OCI-LY1 (cell line): ENCODE measurements at regions not wholly inside any gene's neighbourhood (a gene's known extent, or its start where the extent isn't known, plus 50 kb on each side); places are given as distances from the start of the nearest gene placed in this dataset.

Experiments
- H2AFZ ChIP-seq: fragments of 200-600 bp; sonication (generic), shearing (Covaris generic); 2 replicates; pipeline ENCODE4 v1.6.0; 2014; ENCODE audit warnings: antibody characterized with exemption, mild to moderate bottlenecking, low read length
- H3F3A ChIP-seq: fragments of 200-600 bp; sonication (generic), shearing (Covaris generic); 2 replicates; pipeline ENCODE4 v1.6.0; 2014; ENCODE audit warnings: mild to moderate bottlenecking, antibody characterized with exemption, low read length, moderate library complexity; ENCODE audit not compliant: insufficient read depth
- H3K27ac ChIP-seq: fragments of 200-600 bp; sonication (generic); 2 replicates; pipeline ENCODE4 v1.5.1; 2014; ENCODE audit warnings: low read length, mixed run types, mild to moderate bottlenecking, low read depth; ENCODE audit not compliant: poor library complexity, severe bottlenecking
- H3K27me3 ChIP-seq: fragments of 200-600 bp; sonication (generic); 2 replicates; pipeline ENCODE4 v1.6.0; 2014; ENCODE audit warnings: antibody characterized with exemption, mild to moderate bottlenecking, low read length, moderate library complexity; ENCODE audit not compliant: insufficient read depth
- H3K36me3 ChIP-seq: fragments of 200-600 bp; sonication (generic); 2 replicates; pipeline ENCODE4 v1.6.1; 2014; ENCODE audit warnings: mild to moderate bottlenecking, antibody characterized with exemption, low read length, moderate library complexity, mixed read lengths; ENCODE audit not compliant: insufficient read depth
- H3K4me1 ChIP-seq: fragments of 200-600 bp; sonication (generic); 2 replicates; pipeline ENCODE4 v1.5.1; 2014; ENCODE audit warnings: mild to moderate bottlenecking, low read length, moderate library complexity; ENCODE audit not compliant: insufficient read depth, severe bottlenecking
- H3K4me2 ChIP-seq: fragments of 200-600 bp; sonication (generic), shearing (Covaris generic); 2 replicates; pipeline ENCODE4 v1.6.1; 2014; ENCODE audit warnings: low read length
- H3K4me3 ChIP-seq: fragments of 200-600 bp; sonication (generic); 2 replicates; pipeline ENCODE4 v1.5.1; 2014; ENCODE audit warnings: low read length, low read depth, mild to moderate bottlenecking, mixed read lengths; ENCODE audit not compliant: poor library complexity, severe bottlenecking
- H3K79me2 ChIP-seq: fragments of 200-600 bp; shearing (Covaris generic); 2 replicates; pipeline ENCODE4 v1.6.1; 2016; ENCODE audit warnings: mixed run types, low read length, mixed read lengths; ENCODE audit not compliant: insufficient read depth
- H3K9ac ChIP-seq: fragments of 200-600 bp; sonication (generic), shearing (Covaris generic); 2 replicates; pipeline ENCODE4 v1.6.1; 2014; ENCODE audit warnings: mild to moderate bottlenecking, low read length, mixed read lengths
- H3K9me2 ChIP-seq: fragments of 200-600 bp; sonication (generic), shearing (Covaris generic); 2 replicates; pipeline ENCODE4 v1.6.1; 2014; ENCODE audit warnings: low read depth, mild to moderate bottlenecking, low read length, mixed read lengths
- H3K9me3 ChIP-seq: fragments of 200-600 bp; shearing (Covaris generic); 2 replicates; pipeline ENCODE4 v1.6.1; 2014; ENCODE audit warnings: low read length, mixed read lengths
- H4K20me1 ChIP-seq: fragments of 200-600 bp; sonication (generic), shearing (Covaris generic); 2 replicates; pipeline ENCODE4 v1.6.0; 2016; ENCODE audit warnings: mild to moderate bottlenecking, low read length; ENCODE audit not compliant: insufficient read depth
- EZH2 ChIP-seq: fragments of 200-600 bp; sonication (generic), shearing (Covaris generic); IDR thresholded peaks from 2 replicates; pipeline ENCODE4 v1.8.0; 2017; ENCODE audit warnings: borderline replicate concordance, mixed run types, mild to moderate bottlenecking, antibody characterized with exemption, low read length, moderate library complexity, mixed read lengths
- TF ChIP-seq, protein P1 (sequence below): fragments of 200-600 bp; sonication (generic), shearing (Covaris generic); IDR thresholded peaks from 2 replicates; pipeline ENCODE4 v1.5.1; 2017; ENCODE audit warnings: mild to moderate bottlenecking, antibody characterized with exemption, low read length, moderate library complexity, mixed read lengths

DNA sequence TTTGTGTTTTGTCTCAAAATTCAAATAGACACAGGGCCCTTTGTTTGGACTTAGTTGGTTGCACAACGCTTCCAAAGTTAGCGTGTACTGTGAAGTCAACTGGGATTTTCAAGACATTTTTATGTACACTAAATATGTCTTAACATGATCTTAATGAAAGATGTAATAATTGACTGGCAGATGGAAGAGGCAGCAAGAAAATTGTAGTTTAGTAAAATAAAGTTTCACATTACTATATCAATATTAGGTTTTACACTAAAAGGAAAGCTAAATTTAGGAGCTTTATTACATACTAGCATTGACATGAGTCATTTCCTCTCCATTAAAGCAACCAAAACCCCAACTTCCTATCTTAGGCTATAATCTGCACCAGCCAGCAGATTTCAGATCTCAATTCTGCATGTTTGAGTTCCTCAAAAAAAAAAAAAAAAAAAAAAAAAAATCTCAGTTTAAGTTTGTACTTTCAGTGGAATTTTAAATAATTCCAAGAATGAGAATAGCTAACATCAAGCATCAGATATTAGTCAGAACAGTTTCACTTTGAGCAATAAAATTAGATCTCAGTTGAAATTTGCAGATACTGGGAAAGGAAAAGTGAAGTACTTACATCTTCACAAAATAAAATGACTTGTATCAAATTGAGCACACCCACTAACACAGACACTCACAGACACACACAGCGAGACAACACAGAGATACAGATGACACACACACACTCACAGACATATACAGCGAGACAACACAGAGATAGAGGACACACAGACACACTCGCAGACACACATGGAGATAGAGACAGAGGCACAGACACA is 346.6 kb upstream of the KLF6 start:
- Histone ChIP-seq H3K9me2 (no peaks in the 10 kb centered on the region), H3K36me3 (no peaks in the 10 kb centered on the region), H3K27me3 (no peaks in the 10 kb centered on the region), H3F3A (no peaks in the 10 kb centered on the region), H3K27ac (no peak overlapping the region), H3K9me3 (no peaks in the 10 kb centered on the region), H2AFZ (no peak overlapping the region), H3K4me2 (no peak overlapping the region), H3K9ac (no peak overlapping the region), H4K20me1 (no peaks in the 10 kb centered on the region), H3K4me3 (no peak overlapping the region), H3K79me2 (no peaks in the 10 kb centered on the region), H3K4me1 (no peaks in the 10 kb centered on the region)
- TF ChIP-seq, protein P1, sequence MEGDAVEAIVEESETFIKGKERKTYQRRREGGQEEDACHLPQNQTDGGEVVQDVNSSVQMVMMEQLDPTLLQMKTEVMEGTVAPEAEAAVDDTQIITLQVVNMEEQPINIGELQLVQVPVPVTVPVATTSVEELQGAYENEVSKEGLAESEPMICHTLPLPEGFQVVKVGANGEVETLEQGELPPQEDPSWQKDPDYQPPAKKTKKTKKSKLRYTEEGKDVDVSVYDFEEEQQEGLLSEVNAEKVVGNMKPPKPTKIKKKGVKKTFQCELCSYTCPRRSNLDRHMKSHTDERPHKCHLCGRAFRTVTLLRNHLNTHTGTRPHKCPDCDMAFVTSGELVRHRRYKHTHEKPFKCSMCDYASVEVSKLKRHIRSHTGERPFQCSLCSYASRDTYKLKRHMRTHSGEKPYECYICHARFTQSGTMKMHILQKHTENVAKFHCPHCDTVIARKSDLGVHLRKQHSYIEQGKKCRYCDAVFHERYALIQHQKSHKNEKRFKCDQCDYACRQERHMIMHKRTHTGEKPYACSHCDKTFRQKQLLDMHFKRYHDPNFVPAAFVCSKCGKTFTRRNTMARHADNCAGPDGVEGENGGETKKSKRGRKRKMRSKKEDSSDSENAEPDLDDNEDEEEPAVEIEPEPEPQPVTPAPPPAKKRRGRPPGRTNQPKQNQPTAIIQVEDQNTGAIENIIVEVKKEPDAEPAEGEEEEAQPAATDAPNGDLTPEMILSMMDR = no peak
- TF ChIP-seq EZH2 = no peak

DNA sequence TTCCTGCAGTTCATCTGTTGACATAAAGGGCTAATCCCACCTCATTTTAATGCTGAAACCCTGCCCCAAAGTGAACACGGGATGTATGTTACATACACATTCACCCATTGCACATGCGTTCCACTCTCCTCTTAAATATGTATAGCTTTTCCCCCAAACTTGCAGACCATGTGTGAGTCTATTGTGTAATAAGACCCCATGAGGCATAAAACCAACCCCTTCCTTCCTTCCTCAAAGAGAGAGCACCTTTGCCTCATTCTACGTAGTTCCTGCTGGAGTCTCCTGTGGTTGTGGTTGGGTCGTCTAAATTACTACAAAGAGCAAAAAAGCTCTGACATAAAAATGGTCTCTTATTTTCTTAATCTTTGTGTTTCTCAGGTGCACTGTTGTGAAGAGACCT is 345.7 kb upstream of the KLF6 start:
- Histone ChIP-seq H3K9me2 (no peaks in the 10 kb centered on the region), H3K9ac (no peak overlapping the region), H3K9me3 (no peaks in the 10 kb centered on the region), H3K4me1 (no peaks in the 10 kb centered on the region), H3F3A (no peaks in the 10 kb centered on the region), H3K36me3 (no peaks in the 10 kb centered on the region), H4K20me1 (no peaks in the 10 kb centered on the region), H3K27me3 (no peaks in the 10 kb centered on the region), H3K27ac (no peak overlapping the region), H3K4me2 (no peak overlapping the region), H3K79me2 (no peaks in the 10 kb centered on the region), H2AFZ (no peak overlapping the region), H3K4me3 (no peak overlapping the region)
- TF ChIP-seq, protein P1 = no peak
- no peak for TF ChIP-seq EZH2

DNA sequence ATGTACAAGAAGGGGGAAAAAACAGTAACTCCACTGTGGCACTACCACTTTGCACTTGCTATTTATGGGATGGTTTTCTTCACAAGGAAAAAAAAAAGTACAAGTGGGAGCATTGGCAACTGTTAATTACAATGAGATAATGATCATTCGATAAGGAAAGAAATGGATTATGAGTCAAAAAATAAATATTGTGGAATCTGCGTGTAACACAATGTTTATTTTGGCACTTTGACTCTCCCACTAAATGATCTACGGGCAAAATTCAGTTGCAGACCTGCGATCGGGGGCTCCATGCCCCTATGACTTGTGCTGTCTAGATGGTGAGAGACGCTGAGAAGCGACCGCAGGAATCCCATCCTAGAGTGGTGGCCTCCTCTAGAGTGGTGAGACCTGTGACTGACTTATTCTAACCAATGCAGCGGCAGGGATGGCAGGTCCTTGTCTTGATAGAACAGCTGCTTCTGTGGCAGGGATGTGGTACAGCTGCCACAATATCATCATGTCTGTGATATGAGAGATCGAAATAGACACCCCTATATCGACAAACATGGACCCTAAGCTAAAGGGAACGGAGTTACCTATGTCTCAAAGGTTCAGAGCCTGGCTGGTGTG is 345.0 kb upstream of the KLF6 start:
- no peaks in the 10 kb centered on the region for H3K36me3 ChIP-seq
- H3K4me3 ChIP-seq = no peak overlapping the region
- H3K27ac ChIP-seq = no peak overlapping the region
- H3K27me3 ChIP-seq = no peaks in the 10 kb centered on the region
- H4K20me1 ChIP-seq = no peaks in the 10 kb centered on the region
- no peak for TF ChIP-seq EZH2
- TF ChIP-seq, protein P1 = no peak
- H3K9me2 ChIP-seq = no peaks in the 10 kb centered on the region
- no peaks in the 10 kb centered on the region for H3K4me1 ChIP-seq
- H3K4me2 ChIP-seq = no peak overlapping the region
- no peaks in the 10 kb centered on the region for H3F3A ChIP-seq
- H3K9ac ChIP-seq = no peak overlapping the region
- no peaks in the 10 kb centered on the region for H3K9me3 ChIP-seq
- H2AFZ ChIP-seq = no peak overlapping the region
- no peaks in the 10 kb centered on the region for H3K79me2 ChIP-seq
